GM12873 (cell line): ENCODE measurements at regions not wholly inside any gene's neighbourhood (a gene's known extent, or its start where the extent isn't known, plus 50 kb on each side); places are given as distances from the start of the nearest gene placed in this dataset.

ENCODE experiments used
- TF ChIP-seq, protein P1 (sequence below): IDR thresholded peaks from 2 replicates; pipeline ENCODE4 v1.5.1; 2012; ENCODE audit warnings: low read depth, mild to moderate bottlenecking, moderate library complexity, low read length, control low read depth; ENCODE audit not compliant: insufficient read depth; ENCODE audit errors: missing control alignments

DNA sequence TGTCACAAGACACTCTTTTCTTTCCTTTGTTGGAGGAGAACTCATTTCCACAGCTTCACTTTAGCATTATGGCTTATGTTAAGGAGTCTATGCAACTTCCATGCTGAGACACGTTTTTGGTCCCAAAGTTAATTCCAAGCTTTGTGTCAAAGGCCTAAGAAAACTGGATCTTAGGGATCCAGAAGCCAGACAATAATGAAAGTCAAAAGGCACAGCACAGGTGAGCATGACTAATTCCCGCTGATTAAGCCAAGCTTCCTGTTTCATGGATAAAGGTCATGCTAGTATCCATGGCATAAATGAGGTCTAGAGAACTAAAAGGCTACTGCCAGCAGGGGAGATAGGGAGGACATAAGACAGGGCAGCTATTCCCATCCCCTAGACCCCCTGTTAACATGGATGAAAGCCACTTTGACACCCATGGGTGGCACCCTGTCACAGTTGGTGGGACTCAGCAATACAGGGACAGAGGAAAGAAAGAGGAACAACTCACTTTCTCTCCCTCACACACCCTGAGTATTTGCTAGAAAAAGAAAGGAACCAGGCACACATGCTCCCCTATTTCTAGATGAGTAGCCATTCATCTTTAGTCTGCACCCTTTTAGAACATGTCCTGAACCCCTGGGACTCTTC lies 438.1 kb upstream of the CDH9 start:
- TF ChIP-seq, protein P1, sequence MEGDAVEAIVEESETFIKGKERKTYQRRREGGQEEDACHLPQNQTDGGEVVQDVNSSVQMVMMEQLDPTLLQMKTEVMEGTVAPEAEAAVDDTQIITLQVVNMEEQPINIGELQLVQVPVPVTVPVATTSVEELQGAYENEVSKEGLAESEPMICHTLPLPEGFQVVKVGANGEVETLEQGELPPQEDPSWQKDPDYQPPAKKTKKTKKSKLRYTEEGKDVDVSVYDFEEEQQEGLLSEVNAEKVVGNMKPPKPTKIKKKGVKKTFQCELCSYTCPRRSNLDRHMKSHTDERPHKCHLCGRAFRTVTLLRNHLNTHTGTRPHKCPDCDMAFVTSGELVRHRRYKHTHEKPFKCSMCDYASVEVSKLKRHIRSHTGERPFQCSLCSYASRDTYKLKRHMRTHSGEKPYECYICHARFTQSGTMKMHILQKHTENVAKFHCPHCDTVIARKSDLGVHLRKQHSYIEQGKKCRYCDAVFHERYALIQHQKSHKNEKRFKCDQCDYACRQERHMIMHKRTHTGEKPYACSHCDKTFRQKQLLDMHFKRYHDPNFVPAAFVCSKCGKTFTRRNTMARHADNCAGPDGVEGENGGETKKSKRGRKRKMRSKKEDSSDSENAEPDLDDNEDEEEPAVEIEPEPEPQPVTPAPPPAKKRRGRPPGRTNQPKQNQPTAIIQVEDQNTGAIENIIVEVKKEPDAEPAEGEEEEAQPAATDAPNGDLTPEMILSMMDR = no peak

DNA sequence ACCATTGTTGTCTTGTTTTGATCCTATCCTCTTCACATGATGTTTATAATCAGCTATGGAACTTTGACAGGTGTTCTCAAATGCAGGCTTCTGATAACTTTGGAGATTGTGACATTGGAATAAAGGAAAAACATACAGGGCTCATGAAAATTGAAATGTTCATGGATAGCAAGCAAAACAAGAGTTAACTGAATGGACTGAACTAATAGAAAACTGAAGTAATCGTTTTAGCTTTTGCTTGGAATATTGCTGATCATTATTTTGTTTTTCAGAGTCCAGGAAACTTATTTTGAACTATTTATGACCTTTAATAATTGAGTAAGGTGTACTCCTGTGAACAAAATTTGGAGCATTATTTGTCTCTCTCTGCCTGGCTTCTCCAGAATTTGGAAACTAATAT lies 436.7 kb upstream of the CDH9 start:
- TF ChIP-seq, protein P1 = no peak

DNA sequence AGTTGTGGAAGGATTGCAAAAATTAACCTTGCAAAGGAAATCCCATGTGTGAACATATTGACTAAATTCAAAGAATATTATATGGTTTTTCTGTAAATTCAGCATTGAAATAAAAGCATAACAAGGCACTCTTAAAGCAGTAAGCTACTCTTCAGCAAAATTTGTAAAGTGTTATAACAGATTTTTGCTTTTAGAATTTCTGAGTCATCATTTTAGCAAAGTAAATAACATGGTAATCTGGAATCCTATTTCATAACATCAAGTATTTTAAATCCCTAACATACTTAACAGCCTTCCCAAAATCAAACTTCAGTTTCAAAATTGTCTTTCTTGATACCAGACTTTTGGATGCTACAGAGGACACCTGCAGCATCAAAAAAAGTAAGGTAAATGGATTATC lies 436.0 kb upstream of the CDH9 start:
- TF ChIP-seq, protein P1 = no peak

DNA sequence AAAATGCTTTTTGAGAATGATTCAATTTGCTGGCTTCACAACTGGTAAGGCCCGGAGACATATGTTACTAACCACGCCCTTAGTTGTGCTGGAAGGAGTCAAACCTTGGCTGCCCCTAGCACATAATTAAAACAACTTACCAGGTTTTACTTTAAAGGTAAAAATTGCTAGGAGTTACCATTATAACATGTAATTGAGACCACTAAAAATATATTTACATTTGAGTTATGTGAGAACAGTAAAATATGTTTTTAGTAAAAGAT lies 435.6 kb upstream of the CDH9 start:
- TF ChIP-seq, protein P1 = no peak

DNA sequence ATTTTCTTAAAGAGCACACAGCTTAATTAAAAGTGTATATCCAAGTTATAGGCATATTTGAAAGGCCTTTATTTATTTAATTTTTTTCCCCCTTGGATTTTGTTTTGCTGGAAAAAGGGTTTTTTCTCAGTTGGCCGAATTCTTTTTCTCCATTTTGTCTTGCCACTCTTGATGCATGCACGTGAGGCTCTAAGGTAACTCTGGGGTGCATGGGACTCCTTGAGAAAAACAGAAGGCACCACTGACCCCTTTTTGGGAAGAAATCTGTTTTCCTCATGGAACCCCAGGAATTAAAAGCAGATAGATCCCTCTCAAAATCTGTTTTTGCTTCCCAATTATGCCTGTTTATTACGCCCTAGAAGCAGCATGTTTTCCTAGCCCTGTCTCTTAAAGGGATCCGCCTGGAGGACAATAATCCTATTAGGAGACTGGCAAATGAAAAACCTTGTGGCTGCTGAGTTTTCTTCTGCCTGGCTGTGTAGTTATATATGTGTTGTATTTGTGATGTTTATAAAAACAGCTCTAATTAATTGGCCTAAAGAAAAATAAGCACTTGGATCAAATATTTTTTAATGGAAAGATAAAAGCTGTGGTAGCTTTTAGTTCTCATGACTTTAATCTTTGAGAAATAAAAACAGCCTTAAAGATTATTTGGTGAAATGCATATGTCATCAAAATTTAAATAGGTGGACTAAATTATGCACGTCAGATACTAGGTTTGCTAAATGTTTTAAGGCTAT lies 435.1 kb upstream of the CDH9 start:
- TF ChIP-seq, protein P1 = no peak

DNA sequence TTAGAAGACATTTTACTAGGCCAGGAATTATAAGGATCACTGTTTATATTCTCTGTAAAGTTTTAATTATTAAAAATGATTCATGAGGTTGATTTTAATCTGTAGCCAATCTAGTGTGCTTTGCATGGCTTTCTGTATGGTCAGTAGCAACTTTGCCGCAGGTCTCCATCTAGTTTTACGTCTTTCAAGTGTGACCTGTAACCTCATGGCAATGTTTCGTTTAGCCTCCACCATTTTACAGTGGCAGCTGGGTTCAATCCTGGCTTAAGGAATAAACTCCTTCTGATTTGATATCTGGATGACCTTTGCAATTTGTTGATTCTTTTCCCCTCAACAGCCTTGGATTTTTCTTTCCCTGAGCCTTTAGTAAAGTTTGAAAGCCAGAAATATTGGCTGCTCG lies 434.5 kb upstream of the CDH9 start:
- TF ChIP-seq, protein P1 = no peak

DNA sequence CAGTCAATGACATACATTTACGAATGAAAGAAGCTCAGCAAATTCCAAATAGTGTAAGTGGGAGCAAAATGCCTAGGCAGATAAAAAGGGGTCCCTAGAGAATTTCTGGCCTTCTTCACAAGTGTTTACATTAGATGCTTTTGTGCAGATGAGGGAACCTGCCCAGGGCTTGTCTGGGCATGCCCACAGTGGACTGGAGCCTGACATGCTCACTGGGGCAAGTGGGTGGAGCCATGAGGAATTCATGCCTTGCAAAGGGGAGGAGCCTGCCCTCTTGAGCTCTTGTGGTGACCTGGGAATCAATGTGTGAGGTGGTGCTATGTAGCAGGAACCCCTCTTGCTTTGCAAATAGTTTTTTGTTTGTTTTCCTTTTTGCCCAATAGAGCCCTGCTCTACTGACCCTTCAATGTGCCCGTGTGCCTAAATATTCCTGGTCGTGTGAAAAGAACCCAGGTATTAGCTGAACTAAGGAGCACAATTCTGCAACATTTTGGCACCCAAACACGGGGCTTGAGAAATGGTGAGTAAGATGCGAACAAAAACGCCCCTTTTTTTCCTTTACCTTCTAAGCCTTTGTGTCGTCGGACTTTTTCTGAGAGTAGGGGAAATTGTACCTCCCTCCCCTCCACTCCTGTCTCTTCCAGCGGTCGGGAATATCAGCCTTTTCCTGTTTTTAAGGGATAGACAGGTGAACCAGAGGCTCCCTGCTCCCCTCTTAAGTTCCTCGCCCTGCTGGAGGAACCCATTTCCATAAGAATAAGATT lies 433.8 kb upstream of the CDH9 start:
- TF ChIP-seq, protein P1 = no peak
